HFF-Myc (cell line): ENCODE measurements at regions not wholly inside any gene's neighbourhood (a gene's known extent, or its start where the extent isn't known, plus 50 kb on each side); places are given as distances from the start of the nearest gene placed in this dataset.

ENCODE experiments used
- DNase-seq: peaks from one replicate; pipeline ENCODE4 v3.0.0-alpha.2; 2011; ENCODE audit warnings: low read depth; ENCODE audit errors: extremely low read depth
- H3K4me3 ChIP-seq: replicated peaks from 2 replicates; pipeline ENCODE4 v1.5.1; 2011; ENCODE audit warnings: low read depth, mild to moderate bottlenecking, control low read depth, low read length
- TF ChIP-seq, protein P1 (sequence below): IDR thresholded peaks from 2 replicates; pipeline ENCODE4 v1.5.1; 2012; ENCODE audit warnings: mild to moderate bottlenecking, low read depth, low read length, control low read depth; ENCODE audit errors: missing control alignments

GRCh38 chr7:155897758-155898386 is 85.6 kb upstream of the SHH start:
- TF ChIP-seq, protein P1, sequence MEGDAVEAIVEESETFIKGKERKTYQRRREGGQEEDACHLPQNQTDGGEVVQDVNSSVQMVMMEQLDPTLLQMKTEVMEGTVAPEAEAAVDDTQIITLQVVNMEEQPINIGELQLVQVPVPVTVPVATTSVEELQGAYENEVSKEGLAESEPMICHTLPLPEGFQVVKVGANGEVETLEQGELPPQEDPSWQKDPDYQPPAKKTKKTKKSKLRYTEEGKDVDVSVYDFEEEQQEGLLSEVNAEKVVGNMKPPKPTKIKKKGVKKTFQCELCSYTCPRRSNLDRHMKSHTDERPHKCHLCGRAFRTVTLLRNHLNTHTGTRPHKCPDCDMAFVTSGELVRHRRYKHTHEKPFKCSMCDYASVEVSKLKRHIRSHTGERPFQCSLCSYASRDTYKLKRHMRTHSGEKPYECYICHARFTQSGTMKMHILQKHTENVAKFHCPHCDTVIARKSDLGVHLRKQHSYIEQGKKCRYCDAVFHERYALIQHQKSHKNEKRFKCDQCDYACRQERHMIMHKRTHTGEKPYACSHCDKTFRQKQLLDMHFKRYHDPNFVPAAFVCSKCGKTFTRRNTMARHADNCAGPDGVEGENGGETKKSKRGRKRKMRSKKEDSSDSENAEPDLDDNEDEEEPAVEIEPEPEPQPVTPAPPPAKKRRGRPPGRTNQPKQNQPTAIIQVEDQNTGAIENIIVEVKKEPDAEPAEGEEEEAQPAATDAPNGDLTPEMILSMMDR = no peak
- DNase-seq = no peak
- no peak overlapping the region for H3K4me3 ChIP-seq

- no peak overlapping the region for H3K4me3 ChIP-seq
- TF ChIP-seq, protein P1 = no peak
- no peak for DNase-seq
These were observed 84.4 kb upstream of the SHH start for GRCh38 chr7:155896531-155897263.

GRCh38 chr7:155893664-155894063 is 81.4 kb upstream of the SHH start:
- no peak for DNase-seq
- no peak overlapping the region for H3K4me3 ChIP-seq
- TF ChIP-seq, protein P1 = no peak

- no peak for DNase-seq
- H3K4me3 ChIP-seq = no peak overlapping the region
- TF ChIP-seq, protein P1 = no peak
These were observed 80.9 kb upstream of the SHH start for GRCh38 chr7:155893176-155893575.

DNA sequence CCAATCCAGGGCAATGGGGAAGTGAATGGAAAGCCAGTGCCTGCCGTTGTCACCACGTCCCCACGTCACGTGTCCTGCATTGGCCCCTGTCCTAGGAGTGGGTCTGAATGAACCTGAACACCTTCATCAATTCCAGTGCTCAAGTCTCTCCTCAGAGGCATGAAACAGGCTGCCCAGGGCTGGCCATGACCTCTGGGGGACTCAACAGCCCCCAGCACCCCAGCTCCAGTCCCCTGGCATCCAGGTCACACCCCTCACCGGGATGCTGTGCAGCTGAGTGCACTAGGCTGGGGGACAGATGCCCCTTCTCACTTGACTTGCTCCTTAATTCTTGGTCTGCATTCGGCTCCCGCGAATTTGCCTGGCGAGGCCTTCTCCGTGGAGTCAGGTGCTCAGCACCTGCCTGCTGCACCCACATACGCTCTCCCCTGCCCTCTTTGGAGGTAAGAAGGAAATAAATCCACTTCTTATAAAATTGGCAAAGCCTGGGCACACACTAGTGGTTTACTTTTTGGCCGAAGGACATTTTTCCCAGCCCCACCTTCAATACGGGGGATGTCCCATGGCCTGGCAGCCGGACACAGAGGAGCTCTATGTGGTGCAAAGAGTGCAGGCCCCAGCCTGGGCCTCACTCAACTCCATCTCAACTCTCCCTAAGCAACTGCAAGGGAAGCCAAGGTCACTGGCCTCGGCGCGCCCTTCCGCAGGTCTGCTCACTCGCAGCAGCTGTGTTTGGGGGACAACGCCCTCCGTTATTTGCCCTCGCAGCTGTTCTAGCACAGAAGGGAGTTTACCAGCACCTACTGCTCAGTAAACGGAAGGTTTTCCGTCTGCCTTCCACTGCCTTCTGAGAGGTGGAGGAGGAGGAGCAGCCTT is 77.6 kb upstream of the SHH start:
- TF ChIP-seq, protein P1 = no peak
- H3K4me3 ChIP-seq = no peak overlapping the region

DNA sequence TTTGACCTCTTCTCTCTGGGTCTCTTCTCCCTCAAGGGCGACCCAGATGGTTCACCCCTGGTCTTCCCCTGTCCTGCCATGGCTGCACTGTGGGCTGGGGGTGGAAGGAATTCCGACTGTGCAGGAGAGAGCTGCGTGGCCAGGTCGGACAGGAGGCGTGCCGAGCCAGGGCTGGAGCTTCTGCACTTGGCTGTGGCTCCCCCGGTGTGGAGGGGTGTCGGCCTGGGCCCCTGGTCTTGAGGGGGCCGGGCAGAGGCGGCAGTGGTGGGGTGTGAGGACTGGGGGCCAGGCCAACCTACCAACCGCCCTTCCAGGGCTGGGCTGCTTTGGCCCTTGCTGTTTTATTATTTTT is 74.9 kb upstream of the SHH start:
- TF ChIP-seq, protein P1 = no peak
- H3K4me3 ChIP-seq = no peak overlapping the region

More for the DNA sequence above, 77.6 kb upstream of the SHH start:
- no peak for DNase-seq

More for the DNA sequence above, 74.9 kb upstream of the SHH start:
- no peak for DNase-seq
